OCI-LY1 (cell line): ENCODE measurements at regions not wholly inside any gene's neighbourhood (a gene's known extent, or its start where the extent isn't known, plus 50 kb on each side); places are given as distances from the start of the nearest gene placed in this dataset.

Source experiments
- H2AFZ ChIP-seq: fragments of 200-600 bp; sonication (generic), shearing (Covaris generic); 2 replicates; pipeline ENCODE4 v1.6.0; 2014; ENCODE audit warnings: antibody characterized with exemption, mild to moderate bottlenecking, low read length
- H3F3A ChIP-seq: fragments of 200-600 bp; sonication (generic), shearing (Covaris generic); 2 replicates; pipeline ENCODE4 v1.6.0; 2014; ENCODE audit warnings: mild to moderate bottlenecking, antibody characterized with exemption, low read length, moderate library complexity; ENCODE audit not compliant: insufficient read depth
- H3K27ac ChIP-seq: fragments of 200-600 bp; sonication (generic); 2 replicates; pipeline ENCODE4 v1.5.1; 2014; ENCODE audit warnings: low read length, mixed run types, mild to moderate bottlenecking, low read depth; ENCODE audit not compliant: poor library complexity, severe bottlenecking
- H3K27me3 ChIP-seq: fragments of 200-600 bp; sonication (generic); 2 replicates; pipeline ENCODE4 v1.6.0; 2014; ENCODE audit warnings: antibody characterized with exemption, mild to moderate bottlenecking, low read length, moderate library complexity; ENCODE audit not compliant: insufficient read depth
- H3K36me3 ChIP-seq: fragments of 200-600 bp; sonication (generic); 2 replicates; pipeline ENCODE4 v1.6.1; 2014; ENCODE audit warnings: mild to moderate bottlenecking, antibody characterized with exemption, low read length, moderate library complexity, mixed read lengths; ENCODE audit not compliant: insufficient read depth
- H3K4me1 ChIP-seq: fragments of 200-600 bp; sonication (generic); 2 replicates; pipeline ENCODE4 v1.5.1; 2014; ENCODE audit warnings: mild to moderate bottlenecking, low read length, moderate library complexity; ENCODE audit not compliant: insufficient read depth, severe bottlenecking
- H3K4me2 ChIP-seq: fragments of 200-600 bp; sonication (generic), shearing (Covaris generic); 2 replicates; pipeline ENCODE4 v1.6.1; 2014; ENCODE audit warnings: low read length
- H3K4me3 ChIP-seq: fragments of 200-600 bp; sonication (generic); 2 replicates; pipeline ENCODE4 v1.5.1; 2014; ENCODE audit warnings: low read length, low read depth, mild to moderate bottlenecking, mixed read lengths; ENCODE audit not compliant: poor library complexity, severe bottlenecking
- H3K79me2 ChIP-seq: fragments of 200-600 bp; shearing (Covaris generic); 2 replicates; pipeline ENCODE4 v1.6.1; 2016; ENCODE audit warnings: mixed run types, low read length, mixed read lengths; ENCODE audit not compliant: insufficient read depth
- H3K9ac ChIP-seq: fragments of 200-600 bp; sonication (generic), shearing (Covaris generic); 2 replicates; pipeline ENCODE4 v1.6.1; 2014; ENCODE audit warnings: mild to moderate bottlenecking, low read length, mixed read lengths
- H3K9me2 ChIP-seq: fragments of 200-600 bp; sonication (generic), shearing (Covaris generic); 2 replicates; pipeline ENCODE4 v1.6.1; 2014; ENCODE audit warnings: low read depth, mild to moderate bottlenecking, low read length, mixed read lengths
- H3K9me3 ChIP-seq: fragments of 200-600 bp; shearing (Covaris generic); 2 replicates; pipeline ENCODE4 v1.6.1; 2014; ENCODE audit warnings: low read length, mixed read lengths
- H4K20me1 ChIP-seq: fragments of 200-600 bp; sonication (generic), shearing (Covaris generic); 2 replicates; pipeline ENCODE4 v1.6.0; 2016; ENCODE audit warnings: mild to moderate bottlenecking, low read length; ENCODE audit not compliant: insufficient read depth
- EZH2 ChIP-seq: fragments of 200-600 bp; sonication (generic), shearing (Covaris generic); IDR thresholded peaks from 2 replicates; pipeline ENCODE4 v1.8.0; 2017; ENCODE audit warnings: borderline replicate concordance, mixed run types, mild to moderate bottlenecking, antibody characterized with exemption, low read length, moderate library complexity, mixed read lengths
- TF ChIP-seq, protein P1 (sequence below): fragments of 200-600 bp; sonication (generic), shearing (Covaris generic); IDR thresholded peaks from 2 replicates; pipeline ENCODE4 v1.5.1; 2017; ENCODE audit warnings: mild to moderate bottlenecking, antibody characterized with exemption, low read length, moderate library complexity, mixed read lengths

DNA sequence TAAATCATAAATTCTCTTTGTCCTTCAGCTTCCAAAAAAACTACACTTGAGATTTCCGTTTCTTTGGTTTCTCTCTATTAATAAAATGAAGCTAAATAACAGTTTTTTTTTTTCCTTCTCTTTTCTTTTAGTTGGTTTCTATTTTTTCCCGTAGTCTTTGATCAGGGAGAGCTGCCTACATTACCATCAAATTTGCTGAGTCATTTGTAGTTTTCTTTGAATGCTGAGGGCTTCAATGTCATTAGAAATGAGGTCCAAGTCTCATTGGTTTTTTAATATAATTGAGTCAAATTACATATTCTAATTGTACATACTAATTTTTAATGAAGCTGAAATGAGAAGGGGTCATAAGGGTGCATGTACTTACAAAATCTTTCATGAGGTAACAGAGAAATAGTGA lies 550.2 kb downstream of the GBA3 start:
- H3K4me2 ChIP-seq = no peak overlapping the region

DNA sequence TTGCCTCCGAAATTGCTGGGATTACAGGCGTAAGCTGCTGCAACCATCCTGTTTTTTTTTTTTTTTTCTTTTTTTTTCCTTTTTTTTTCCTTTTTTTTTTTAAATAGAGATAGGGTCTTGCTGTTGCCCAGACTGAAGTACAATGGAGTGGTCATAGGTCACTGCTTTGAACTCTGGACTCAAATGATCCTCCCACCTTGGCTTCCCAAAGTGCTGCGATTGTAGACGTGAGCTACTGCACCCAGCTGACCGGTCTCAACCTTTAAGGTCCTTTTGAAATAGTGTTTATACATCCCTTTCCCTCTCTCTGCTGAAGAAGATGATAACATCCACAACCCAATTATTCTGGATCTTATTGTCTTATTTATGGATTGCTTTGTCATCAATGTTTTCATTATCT lies 548.7 kb downstream of the GBA3 start:
- no peak overlapping the region for H2AFZ ChIP-seq
- H3K79me2 ChIP-seq = no peaks in the 10 kb centered on the region
- no peak overlapping the region for H3K27ac ChIP-seq
- H3K9ac ChIP-seq = no peak overlapping the region
- no peaks in the 10 kb centered on the region for H4K20me1 ChIP-seq
- no peak for TF ChIP-seq EZH2
- TF ChIP-seq, protein P1, sequence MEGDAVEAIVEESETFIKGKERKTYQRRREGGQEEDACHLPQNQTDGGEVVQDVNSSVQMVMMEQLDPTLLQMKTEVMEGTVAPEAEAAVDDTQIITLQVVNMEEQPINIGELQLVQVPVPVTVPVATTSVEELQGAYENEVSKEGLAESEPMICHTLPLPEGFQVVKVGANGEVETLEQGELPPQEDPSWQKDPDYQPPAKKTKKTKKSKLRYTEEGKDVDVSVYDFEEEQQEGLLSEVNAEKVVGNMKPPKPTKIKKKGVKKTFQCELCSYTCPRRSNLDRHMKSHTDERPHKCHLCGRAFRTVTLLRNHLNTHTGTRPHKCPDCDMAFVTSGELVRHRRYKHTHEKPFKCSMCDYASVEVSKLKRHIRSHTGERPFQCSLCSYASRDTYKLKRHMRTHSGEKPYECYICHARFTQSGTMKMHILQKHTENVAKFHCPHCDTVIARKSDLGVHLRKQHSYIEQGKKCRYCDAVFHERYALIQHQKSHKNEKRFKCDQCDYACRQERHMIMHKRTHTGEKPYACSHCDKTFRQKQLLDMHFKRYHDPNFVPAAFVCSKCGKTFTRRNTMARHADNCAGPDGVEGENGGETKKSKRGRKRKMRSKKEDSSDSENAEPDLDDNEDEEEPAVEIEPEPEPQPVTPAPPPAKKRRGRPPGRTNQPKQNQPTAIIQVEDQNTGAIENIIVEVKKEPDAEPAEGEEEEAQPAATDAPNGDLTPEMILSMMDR = no peak
- no peaks in the 10 kb centered on the region for H3K36me3 ChIP-seq
- no peak overlapping the region for H3K4me2 ChIP-seq
- no peak overlapping the region for H3K4me3 ChIP-seq
- no peaks in the 10 kb centered on the region for H3K27me3 ChIP-seq
- no peaks in the 10 kb centered on the region for H3K9me2 ChIP-seq
- H3K9me3 ChIP-seq = no peaks in the 10 kb centered on the region
- no peaks in the 10 kb centered on the region for H3F3A ChIP-seq
- H3K4me1 ChIP-seq = no peaks in the 10 kb centered on the region

More for the DNA sequence above, 550.2 kb downstream of the GBA3 start:
- H3K27ac ChIP-seq = no peak overlapping the region
- no peaks in the 10 kb centered on the region for H3F3A ChIP-seq
- H3K36me3 ChIP-seq = no peaks in the 10 kb centered on the region
- H2AFZ ChIP-seq = no peak overlapping the region
- no peaks in the 10 kb centered on the region for H3K4me1 ChIP-seq
- H4K20me1 ChIP-seq = no peaks in the 10 kb centered on the region
- no peaks in the 10 kb centered on the region for H3K9me2 ChIP-seq
- no peak overlapping the region for H3K9ac ChIP-seq
- H3K79me2 ChIP-seq = no peaks in the 10 kb centered on the region
- H3K9me3 ChIP-seq = no peaks in the 10 kb centered on the region
- no peaks in the 10 kb centered on the region for H3K27me3 ChIP-seq
- H3K4me3 ChIP-seq = no peak overlapping the region
- TF ChIP-seq EZH2 = no peak
- TF ChIP-seq, protein P1 = no peak

DNA sequence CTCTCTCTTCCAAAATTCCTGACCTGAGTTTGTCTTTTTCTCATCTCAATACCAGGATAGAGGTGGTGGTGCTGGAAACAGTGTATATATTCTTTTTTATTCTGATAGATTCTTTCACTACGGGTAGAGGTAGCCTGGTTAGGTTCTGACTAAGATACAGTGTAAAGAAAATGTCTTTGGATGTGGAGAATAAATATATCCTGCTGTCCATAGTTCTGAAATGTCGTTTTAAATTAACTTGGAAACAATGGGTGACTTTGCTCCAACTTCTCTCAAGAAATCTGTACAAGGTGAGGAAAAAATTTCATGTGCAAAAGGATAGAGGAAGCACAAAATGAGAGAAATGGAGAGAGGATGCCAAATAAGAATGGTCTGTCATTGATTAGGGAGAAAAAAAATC lies 546.1 kb downstream of the GBA3 start:
- Histone ChIP-seq H3K27me3 (no peaks in the 10 kb centered on the region), H3K4me2 (no peak overlapping the region), H2AFZ (no peak overlapping the region), H3K4me1 (no peaks in the 10 kb centered on the region), H3K27ac (no peak overlapping the region), H3K9me2 (no peaks in the 10 kb centered on the region), H3K9ac (no peak overlapping the region), H3K9me3 (no peaks in the 10 kb centered on the region), H3K4me3 (no peak overlapping the region), H3K79me2 (no peaks in the 10 kb centered on the region), H3K36me3 (no peaks in the 10 kb centered on the region), H4K20me1 (no peaks in the 10 kb centered on the region), H3F3A (no peaks in the 10 kb centered on the region)
- TF ChIP-seq, protein P1 = no peak
- TF ChIP-seq EZH2 = no peak
